Thoracic aorta (tissue), 2 donors: ENCODE measurements at regions not wholly inside any gene's neighbourhood (a gene's known extent, or its start where the extent isn't known, plus 50 kb on each side); places are given as distances from the start of the nearest gene placed in this dataset.

Source experiments
- ATAC-seq: fragments of 150-250 bp; one replicate; pipeline ENCODE4 v1.8.0; 2017; ENCODE audit warnings: low read depth; ENCODE audit not compliant: insufficient number of reproducible peaks, low FRiP score
- DNase-seq: peaks from one replicate; pipeline ENCODE4 v3.0.0-alpha.2; 2020; ENCODE audit warnings: low spot score
- H3K27ac ChIP-seq, 2 donors: fragments of 200-600 bp; sonication (generic); 1 replicate in 1 of 2; 2 replicates in 1 of 2; pipeline ENCODE4 v1.5.1; 2016; ENCODE audit warnings: mild to moderate bottlenecking in 2 of 2, moderate library complexity in 2 of 2
- H3K27me3 ChIP-seq: fragments of 200-600 bp; sonication (generic); replicated peaks from 2 replicates; pipeline ENCODE4 v1.6.0; 2016; ENCODE audit warnings: mild to moderate bottlenecking; ENCODE audit not compliant: insufficient read depth
- H3K36me3 ChIP-seq: fragments of 200-600 bp; sonication (generic); one replicate; pipeline ENCODE4 v1.5.1; 2016
- H3K4me1 ChIP-seq, 2 donors: fragments of 200-600 bp; sonication (generic); 1 replicate in 1 of 2; 2 replicates in 1 of 2; pipeline versions ENCODE4 v1.5.1 to v1.6.0; 2016; ENCODE audit warnings: low read depth in 2 of 2, mild to moderate bottlenecking in 1 of 2; ENCODE audit not compliant: control insufficient read depth in 1 of 2
- H3K4me3 ChIP-seq: fragments of 200-600 bp; sonication (generic); 2 replicates; pipeline ENCODE4 v1.5.1; 2016; ENCODE audit warnings: mild to moderate bottlenecking
- H3K9me3 ChIP-seq: fragments of 200-600 bp; sonication (generic); 2 replicates; pipeline ENCODE4 v1.5.1; 2016
- CTCF ChIP-seq: fragments of 200-600 bp; sonication (generic); IDR thresholded peaks from one replicate; pipeline ENCODE4 v1.5.1; 2019; ENCODE audit warnings: antibody characterized with exemption

- ATAC-seq, result no peak
Observed at GRCh38 chr2:105969552-105969951, 224.5 kb downstream of the UXS1 start.

GRCh38 chr2:105962221-105962620, 217.5 kb downstream of the NCK2 start:
- Histone ChIP-seq H3K9me3 (no peaks in the 10 kb centered on the region), H3K4me3 (no peak overlapping the region), H3K27ac (no peak overlapping the region), H3K4me1 (no peaks in the 10 kb centered on the region), H3K27me3 (no peaks in the 10 kb centered on the region), H3K36me3 (no peaks in the 10 kb centered on the region)
- no peak for TF ChIP-seq CTCF
- DNase-seq (no peak), ATAC-seq (no peak)

More at GRCh38 chr2:105969552-105969951, 224.5 kb downstream of the UXS1 start:
- no peak for DNase-seq
- Histone ChIP-seq H3K27me3 (no peaks in the 10 kb centered on the region), H3K4me3 (no peak overlapping the region), H3K27ac (no peak overlapping the region), H3K36me3 (no peaks in the 10 kb centered on the region), H3K9me3 (no peaks in the 10 kb centered on the region), H3K4me1 (no peaks in the 10 kb centered on the region)
- no peak for TF ChIP-seq CTCF

DNA sequence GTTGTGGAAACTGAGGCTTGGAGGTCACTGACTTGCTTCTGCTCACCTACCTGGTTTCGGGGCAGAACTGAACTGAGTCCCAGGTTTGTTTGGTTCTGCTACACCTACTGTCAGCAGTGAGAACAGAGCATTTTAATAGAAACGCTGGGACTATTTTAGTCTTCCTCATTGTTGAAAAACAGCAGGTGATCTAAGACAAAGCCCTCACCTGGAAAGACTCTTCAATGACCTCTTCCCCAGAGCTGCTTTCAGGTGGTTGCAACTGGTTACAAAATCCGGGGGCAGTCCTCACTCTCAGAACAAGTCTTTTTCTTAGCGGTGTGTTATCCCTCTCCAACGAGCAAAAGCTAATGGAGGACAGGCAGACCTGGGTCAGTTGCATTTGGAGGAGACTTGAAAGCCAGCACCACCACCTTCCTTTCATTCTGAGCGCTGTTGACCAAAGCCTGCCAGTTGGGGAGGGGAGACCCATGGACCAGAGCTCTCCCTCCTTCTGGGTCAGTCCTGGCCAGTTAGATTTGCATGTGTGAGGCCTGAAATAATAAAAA, 217.0 kb downstream of the NCK2 start:
- DNase-seq (no peak), ATAC-seq (no peak)
- Histone ChIP-seq H3K4me1 (no peaks in the 10 kb centered on the region), H3K4me3 (no peak overlapping the region), H3K9me3 (no peaks in the 10 kb centered on the region), H3K36me3 (no peaks in the 10 kb centered on the region), H3K27me3 (no peaks in the 10 kb centered on the region), H3K27ac (no peak overlapping the region)
- no peak for TF ChIP-seq CTCF

GRCh38 chr2:105959357-105959756, 214.6 kb downstream of the NCK2 start:
- H3K27ac ChIP-seq, result no peak overlapping the region

DNA sequence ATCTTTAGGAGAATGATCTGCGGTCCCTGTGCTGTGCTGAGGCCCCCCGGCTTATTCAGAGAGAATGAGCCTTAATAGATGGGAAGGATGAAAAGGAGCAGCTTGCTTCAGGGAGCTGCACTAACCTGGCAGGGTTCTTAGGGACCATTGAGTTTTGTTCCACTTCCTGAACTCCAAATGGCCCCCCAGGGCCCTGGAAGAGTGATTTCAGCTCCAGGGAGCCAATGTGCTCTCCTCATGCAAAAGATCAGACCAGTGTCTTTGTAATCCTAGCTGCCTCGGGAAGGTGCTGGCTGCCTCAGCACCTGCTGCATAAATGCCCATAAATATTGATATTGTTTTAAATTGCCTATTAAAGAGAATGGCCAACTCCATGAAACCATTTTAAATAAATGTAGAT, 210.2 kb downstream of the NCK2 start:
- no peaks in the 10 kb centered on the region for H3K9me3 ChIP-seq
- no peaks in the 10 kb centered on the region for H3K27me3 ChIP-seq
- TF ChIP-seq CTCF, result no peak
- no peaks in the 10 kb centered on the region for H3K4me1 ChIP-seq
- DNase-seq (no peak), ATAC-seq (no peak)
- H3K36me3 ChIP-seq, result no peaks in the 10 kb centered on the region
- H3K4me3 ChIP-seq, result no peak overlapping the region
- no peak overlapping the region for H3K27ac ChIP-seq

More at GRCh38 chr2:105959357-105959756, 214.6 kb downstream of the NCK2 start:
- Histone ChIP-seq H3K4me1 (no peaks in the 10 kb centered on the region), H3K4me3 (no peak overlapping the region), H3K36me3 (no peaks in the 10 kb centered on the region), H3K9me3 (no peaks in the 10 kb centered on the region), H3K27me3 (no peaks in the 10 kb centered on the region)
- DNase-seq (no peak), ATAC-seq (no peak)
- TF ChIP-seq CTCF, result no peak
